ENCODE measurements at regions not wholly inside any gene's neighbourhood (a gene's known extent, or its start where the extent isn't known, plus 50 kb on each side); places are given as distances from the start of the nearest gene placed in this dataset.
"Not testable (repeated sequence)": the region's sequence is repeated elsewhere in the genome, so short reads cannot be mapped to it uniquely, and the experiment has no call there.

- peaks cover 0 to 2% (median 0%) of the 10 kb centered on the region in 5 experiments for H3K9me3 ChIP-seq (ENCODE audit: control extremely low read depth in 1 of 5, control insufficient read depth in 4 of 5, insufficient read depth in 2 of 5, low read depth in 1 of 5, low read length in 4 of 5)
- ChIA-PET POLR2A (no interaction called here), CTCF (no interaction called here)
- DNase-seq = no peak
- H3K27me3 ChIP-seq (replicated peaks in 2 of 5; ENCODE audit: control insufficient read depth in 4 of 5, insufficient read depth in 5 of 5, low read length in 4 of 5) = no peaks in the 10 kb centered on the region
- WGBS (ENCODE audit: insufficient coverage) = no CpG with 5 or more reads among the region's 1 CpG
- H3K36me3 ChIP-seq (ENCODE audit: control insufficient read depth in 4 of 4, insufficient read depth in 4 of 4, low read length in 3 of 4) = no peaks in the 10 kb centered on the region
- H3K4me1 ChIP-seq (ENCODE audit: control extremely low read depth in 1 of 4, control insufficient read depth in 4 of 4, insufficient read depth in 4 of 4, low read length in 3 of 4) = no peaks in the 10 kb centered on the region
- H3K4me3 ChIP-seq (ENCODE audit: control insufficient read depth in 1 of 7, extremely low read depth in 1 of 7, insufficient read depth in 4 of 7, low read depth in 2 of 7, low read length in 6 of 7) = no peak overlapping the region
- no peak overlapping the region for H3K27ac ChIP-seq (ENCODE audit: insufficient read depth in 1 of 2, low read depth in 1 of 2, low read length in 2 of 2, poor library complexity in 1 of 2, severe bottlenecking in 2 of 2)
Measured at GRCh38 chr1:104309673-104310072, 560.0 kb downstream of the AMY1C start.

GRCh38 chr1:104315823-104316222 is 566.1 kb downstream of the AMY1C start:
- ChIA-PET POLR2A (no interaction called here), CTCF (no interaction called here)
- no peaks in the 10 kb centered on the region for H3K9me3 ChIP-seq (ENCODE audit: control extremely low read depth in 1 of 5, control insufficient read depth in 4 of 5, insufficient read depth in 2 of 5, low read depth in 1 of 5, low read length in 4 of 5)
- H3K36me3 ChIP-seq (ENCODE audit: control insufficient read depth in 4 of 4, insufficient read depth in 4 of 4, low read length in 3 of 4) = no peaks in the 10 kb centered on the region
- 100% methylated on average over 1 of the region's 2 CpGs for WGBS (ENCODE audit: insufficient coverage)
- H3K27ac ChIP-seq (ENCODE audit: insufficient read depth in 1 of 2, low read depth in 1 of 2, low read length in 2 of 2, poor library complexity in 1 of 2, severe bottlenecking in 2 of 2) = no peak overlapping the region
- DNase-seq = no peak
- H3K4me1 ChIP-seq (ENCODE audit: control extremely low read depth in 1 of 4, control insufficient read depth in 4 of 4, insufficient read depth in 4 of 4, low read length in 3 of 4) = no peaks in the 10 kb centered on the region
- no peak overlapping the region for H3K4me3 ChIP-seq (ENCODE audit: control insufficient read depth in 1 of 7, extremely low read depth in 1 of 7, insufficient read depth in 4 of 7, low read depth in 2 of 7, low read length in 6 of 7)
- no peaks in the 10 kb centered on the region for H3K27me3 ChIP-seq (replicated peaks in 2 of 5; ENCODE audit: control insufficient read depth in 4 of 5, insufficient read depth in 5 of 5, low read length in 4 of 5)

GRCh38 chr1:104322131-104322530 is 572.4 kb downstream of the AMY1C start:
- DNase-seq = no peak
- POLR2A ChIA-PET = no interaction called here
- H3K9me3 ChIP-seq (ENCODE audit: control extremely low read depth in 1 of 5, control insufficient read depth in 4 of 5, insufficient read depth in 2 of 5, low read depth in 1 of 5, low read length in 4 of 5) = no peaks in the 10 kb centered on the region
- H3K4me3 ChIP-seq (ENCODE audit: control insufficient read depth in 1 of 7, extremely low read depth in 1 of 7, insufficient read depth in 4 of 7, low read depth in 2 of 7, low read length in 6 of 7) = no peak overlapping the region
- no peak overlapping the region for H3K27ac ChIP-seq (ENCODE audit: insufficient read depth in 1 of 2, low read depth in 1 of 2, low read length in 2 of 2, poor library complexity in 1 of 2, severe bottlenecking in 2 of 2)
- WGBS (ENCODE audit: insufficient coverage) = 71% methylated on average over 1 of the region's 2 CpGs
- CTCF ChIA-PET = no interaction called here
- H3K36me3 ChIP-seq (ENCODE audit: control insufficient read depth in 4 of 4, insufficient read depth in 4 of 4, low read length in 3 of 4) = no peaks in the 10 kb centered on the region
- H3K27me3 ChIP-seq (replicated peaks in 2 of 5; ENCODE audit: control insufficient read depth in 4 of 5, insufficient read depth in 5 of 5, low read length in 4 of 5) = no peaks in the 10 kb centered on the region
- H3K4me1 ChIP-seq (ENCODE audit: control extremely low read depth in 1 of 4, control insufficient read depth in 4 of 4, insufficient read depth in 4 of 4, low read length in 3 of 4) = no peaks in the 10 kb centered on the region

GRCh38 chr1:104329278-104329677 is 579.6 kb downstream of the AMY1C start:
- no peak overlapping the region for H3K4me3 ChIP-seq (ENCODE audit: control insufficient read depth in 1 of 7, extremely low read depth in 1 of 7, insufficient read depth in 4 of 7, low read depth in 2 of 7, low read length in 6 of 7)
- no peak for DNase-seq
- no peaks in the 10 kb centered on the region for H3K4me1 ChIP-seq (ENCODE audit: control extremely low read depth in 1 of 4, control insufficient read depth in 4 of 4, insufficient read depth in 4 of 4, low read length in 3 of 4)
- no peaks in the 10 kb centered on the region for H3K36me3 ChIP-seq (ENCODE audit: control insufficient read depth in 4 of 4, insufficient read depth in 4 of 4, low read length in 3 of 4)
- POLR2A ChIA-PET = no interaction called here
- H3K27me3 ChIP-seq (replicated peaks in 2 of 5; ENCODE audit: control insufficient read depth in 4 of 5, insufficient read depth in 5 of 5, low read length in 4 of 5) = no peaks in the 10 kb centered on the region
- H3K27ac ChIP-seq (ENCODE audit: insufficient read depth in 1 of 2, low read depth in 1 of 2, low read length in 2 of 2, poor library complexity in 1 of 2, severe bottlenecking in 2 of 2) = no peak overlapping the region
- no peaks in the 10 kb centered on the region for H3K9me3 ChIP-seq (ENCODE audit: control extremely low read depth in 1 of 5, control insufficient read depth in 4 of 5, insufficient read depth in 2 of 5, low read depth in 1 of 5, low read length in 4 of 5)
- CTCF ChIA-PET = no interaction called here
- WGBS (ENCODE audit: insufficient coverage) = 98% methylated on average over 4 of the region's 4 CpGs

GRCh38 chr1:104331763-104332162 is 582.1 kb downstream of the AMY1C start:
- no peak overlapping the region for H3K4me3 ChIP-seq (ENCODE audit: control insufficient read depth in 1 of 7, extremely low read depth in 1 of 7, insufficient read depth in 4 of 7, low read depth in 2 of 7, low read length in 6 of 7)
- no peaks in the 10 kb centered on the region for H3K27me3 ChIP-seq (replicated peaks in 2 of 5; ENCODE audit: control insufficient read depth in 4 of 5, insufficient read depth in 5 of 5, low read length in 4 of 5)
- no peaks in the 10 kb centered on the region for H3K36me3 ChIP-seq (ENCODE audit: control insufficient read depth in 4 of 4, insufficient read depth in 4 of 4, low read length in 3 of 4)
- POLR2A ChIA-PET = no interaction called here
- no peak for DNase-seq
- no peak overlapping the region for H3K27ac ChIP-seq (ENCODE audit: insufficient read depth in 1 of 2, low read depth in 1 of 2, low read length in 2 of 2, poor library complexity in 1 of 2, severe bottlenecking in 2 of 2)
- CTCF ChIA-PET = no interaction called here
- no CpG with 5 or more reads among the region's 3 CpGs for WGBS (ENCODE audit: insufficient coverage)
- no peaks in the 10 kb centered on the region for H3K4me1 ChIP-seq (ENCODE audit: control extremely low read depth in 1 of 4, control insufficient read depth in 4 of 4, insufficient read depth in 4 of 4, low read length in 3 of 4)
- H3K9me3 ChIP-seq (ENCODE audit: control extremely low read depth in 1 of 5, control insufficient read depth in 4 of 5, insufficient read depth in 2 of 5, low read depth in 1 of 5, low read length in 4 of 5) = no peaks in the 10 kb centered on the region

GRCh38 chr1:104337927-104338326 is 588.2 kb downstream of the AMY1C start:
- H3K27me3 ChIP-seq (replicated peaks in 2 of 5; ENCODE audit: control insufficient read depth in 4 of 5, insufficient read depth in 5 of 5, low read length in 4 of 5); H3K36me3 ChIP-seq (ENCODE audit: control insufficient read depth in 4 of 4, insufficient read depth in 4 of 4, low read length in 3 of 4); H3K9me3 ChIP-seq (ENCODE audit: control extremely low read depth in 1 of 5, control insufficient read depth in 4 of 5, insufficient read depth in 2 of 5, low read depth in 1 of 5, low read length in 4 of 5); DNase-seq; H3K4me3 ChIP-seq (ENCODE audit: control insufficient read depth in 1 of 7, extremely low read depth in 1 of 7, insufficient read depth in 4 of 7, low read depth in 2 of 7, low read length in 6 of 7); H3K27ac ChIP-seq (ENCODE audit: insufficient read depth in 1 of 2, low read depth in 1 of 2, low read length in 2 of 2, poor library complexity in 1 of 2, severe bottlenecking in 2 of 2); POLR2A ChIA-PET; CTCF ChIA-PET; H3K4me1 ChIP-seq (ENCODE audit: control extremely low read depth in 1 of 4, control insufficient read depth in 4 of 4, insufficient read depth in 4 of 4, low read length in 3 of 4): not testable (repeated sequence)
- 95% methylated on average over 5 of the region's 5 CpGs for WGBS (ENCODE audit: insufficient coverage)

- no CpG with 5 or more reads among the region's 3 CpGs for WGBS (ENCODE audit: insufficient coverage)
- ChIA-PET POLR2A (no interaction called here), CTCF (no interaction called here)
- H3K27ac ChIP-seq (ENCODE audit: insufficient read depth in 1 of 2, low read depth in 1 of 2, low read length in 2 of 2, poor library complexity in 1 of 2, severe bottlenecking in 2 of 2) = no peak overlapping the region
- no peak for DNase-seq
- no peaks in the 10 kb centered on the region for H3K4me1 ChIP-seq (ENCODE audit: control extremely low read depth in 1 of 4, control insufficient read depth in 4 of 4, insufficient read depth in 4 of 4, low read length in 3 of 4)
- H3K36me3 ChIP-seq (ENCODE audit: control insufficient read depth in 4 of 4, insufficient read depth in 4 of 4, low read length in 3 of 4) = no peaks in the 10 kb centered on the region
- H3K4me3 ChIP-seq (ENCODE audit: control insufficient read depth in 1 of 7, extremely low read depth in 1 of 7, insufficient read depth in 4 of 7, low read depth in 2 of 7, low read length in 6 of 7) = no peak overlapping the region
- H3K27me3 ChIP-seq (replicated peaks in 2 of 5; ENCODE audit: control insufficient read depth in 4 of 5, insufficient read depth in 5 of 5, low read length in 4 of 5) = no peaks in the 10 kb centered on the region
- H3K9me3 ChIP-seq (ENCODE audit: control extremely low read depth in 1 of 5, control insufficient read depth in 4 of 5, insufficient read depth in 2 of 5, low read depth in 1 of 5, low read length in 4 of 5) = no peaks in the 10 kb centered on the region
Measured at GRCh38 chr1:104341944-104342343, 592.2 kb downstream of the AMY1C start.
